Nephron progenitor cell (in vitro differentiated cells): ENCODE measurements at regions not wholly inside any gene's neighbourhood (a gene's known extent, or its start where the extent isn't known, plus 50 kb on each side); places are given as distances from the start of the nearest gene placed in this dataset.

Experiments
- DNase-seq: peaks from one replicate; pipeline ENCODE4 v3.0.0; 2021
- H3K27ac Mint-ChIP-seq: 2 replicates; pipeline ENCODE4 v1.8.0; 2021; ENCODE audit warnings: mild to moderate bottlenecking, moderate library complexity, mixed read lengths
- H3K27me3 Mint-ChIP-seq: 2 replicates; pipeline ENCODE4 v1.8.0; 2021; ENCODE audit warnings: mild to moderate bottlenecking, low read depth, mixed read lengths; ENCODE audit not compliant: poor library complexity
- H3K36me3 Mint-ChIP-seq: 2 replicates; pipeline ENCODE4 v1.8.0; 2021; ENCODE audit warnings: low read depth, mixed read lengths
- H3K4me1 Mint-ChIP-seq: 2 replicates; pipeline ENCODE4 v1.8.0; 2021; ENCODE audit warnings: mixed read lengths
- H3K4me3 Mint-ChIP-seq: 2 replicates; pipeline ENCODE4 v1.8.0; 2021; ENCODE audit warnings: mild to moderate bottlenecking, moderate library complexity, mixed read lengths
- H3K9me3 Mint-ChIP-seq: 2 replicates; pipeline ENCODE4 v1.8.0; 2021; ENCODE audit warnings: mild to moderate bottlenecking, moderate library complexity, mixed read lengths
- TF ChIP-seq, protein P1 (sequence below): fragments of 200-600 bp; sonication (generic); IDR thresholded peaks from 2 replicates; pipeline ENCODE4 v1.5.0; 2021; ENCODE audit warnings: antibody characterized with exemption

GRCh38 chr6:101279410-101279809 is 114.1 kb upstream of the GRIK2 start:
- Mint-ChIP-seq H3K27me3 (no peaks in the 10 kb centered on the region), H3K36me3 (no peaks in the 10 kb centered on the region), H3K4me1 (peaks cover 7% of the 10 kb centered on the region), H3K9me3 (no peaks in the 10 kb centered on the region), H3K4me3 (no peak overlapping the region), H3K27ac (peak overlapping the region; percentile 30)
- no peak for DNase-seq
- TF ChIP-seq, protein P1, sequence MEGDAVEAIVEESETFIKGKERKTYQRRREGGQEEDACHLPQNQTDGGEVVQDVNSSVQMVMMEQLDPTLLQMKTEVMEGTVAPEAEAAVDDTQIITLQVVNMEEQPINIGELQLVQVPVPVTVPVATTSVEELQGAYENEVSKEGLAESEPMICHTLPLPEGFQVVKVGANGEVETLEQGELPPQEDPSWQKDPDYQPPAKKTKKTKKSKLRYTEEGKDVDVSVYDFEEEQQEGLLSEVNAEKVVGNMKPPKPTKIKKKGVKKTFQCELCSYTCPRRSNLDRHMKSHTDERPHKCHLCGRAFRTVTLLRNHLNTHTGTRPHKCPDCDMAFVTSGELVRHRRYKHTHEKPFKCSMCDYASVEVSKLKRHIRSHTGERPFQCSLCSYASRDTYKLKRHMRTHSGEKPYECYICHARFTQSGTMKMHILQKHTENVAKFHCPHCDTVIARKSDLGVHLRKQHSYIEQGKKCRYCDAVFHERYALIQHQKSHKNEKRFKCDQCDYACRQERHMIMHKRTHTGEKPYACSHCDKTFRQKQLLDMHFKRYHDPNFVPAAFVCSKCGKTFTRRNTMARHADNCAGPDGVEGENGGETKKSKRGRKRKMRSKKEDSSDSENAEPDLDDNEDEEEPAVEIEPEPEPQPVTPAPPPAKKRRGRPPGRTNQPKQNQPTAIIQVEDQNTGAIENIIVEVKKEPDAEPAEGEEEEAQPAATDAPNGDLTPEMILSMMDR, result no peak

GRCh38 chr6:101281266-101281665 is 112.2 kb upstream of the GRIK2 start:
- Mint-ChIP-seq H3K9me3 (no peaks in the 10 kb centered on the region), H3K4me3 (no peak overlapping the region), H3K27ac (no peak overlapping the region), H3K27me3 (no peaks in the 10 kb centered on the region), H3K4me1 (peaks cover 19% of the 10 kb centered on the region), H3K36me3 (no peaks in the 10 kb centered on the region)
- TF ChIP-seq, protein P1, result no peak
- no peak for DNase-seq

- Mint-ChIP-seq H3K36me3 (no peaks in the 10 kb centered on the region), H3K27ac (no peak overlapping the region), H3K9me3 (no peaks in the 10 kb centered on the region), H3K4me3 (no peak overlapping the region), H3K27me3 (no peaks in the 10 kb centered on the region), H3K4me1 (peaks cover 26% of the 10 kb centered on the region)
- TF ChIP-seq, protein P1, result no peak
- DNase-seq, result no peak
Measured at GRCh38 chr6:101284131-101284530, 109.4 kb upstream of the GRIK2 start.

GRCh38 chr6:101286146-101286545 is 107.4 kb upstream of the GRIK2 start:
- Mint-ChIP-seq H3K4me1 (peaks cover 29% of the 10 kb centered on the region), H3K27me3 (no peaks in the 10 kb centered on the region), H3K4me3 (no peak overlapping the region), H3K36me3 (peaks cover under 1% of the 10 kb centered on the region), H3K27ac (peak overlapping the region; percentile 72), H3K9me3 (peaks cover under 1% of the 10 kb centered on the region)
- DNase-seq, result no peak
- TF ChIP-seq, protein P1, result no peak

- Mint-ChIP-seq H3K27me3 (no peaks in the 10 kb centered on the region), H3K27ac (peak overlapping the region; percentile 36)
- DNase-seq, result no peak
Measured at GRCh38 chr6:101290346-101290745, 103.2 kb upstream of the GRIK2 start.

More at GRCh38 chr6:101290346-101290745, 103.2 kb upstream of the GRIK2 start:
- H3K9me3 Mint-ChIP-seq, result peaks cover 36% of the 10 kb centered on the region
- peaks cover 35% of the 10 kb centered on the region for H3K4me1 Mint-ChIP-seq
- TF ChIP-seq, protein P1, result no peak
- H3K4me3 Mint-ChIP-seq, result no peak overlapping the region
- peaks cover 25% of the 10 kb centered on the region for H3K36me3 Mint-ChIP-seq
